ENCODE measurements at regions not wholly inside any gene's neighbourhood (a gene's known extent, or its start where the extent isn't known, plus 50 kb on each side); places are given as distances from the start of the nearest gene placed in this dataset.
"Not testable (repeated sequence)": the region's sequence is repeated elsewhere in the genome, so short reads cannot be mapped to it uniquely, and the experiment has no call there.

DNA sequence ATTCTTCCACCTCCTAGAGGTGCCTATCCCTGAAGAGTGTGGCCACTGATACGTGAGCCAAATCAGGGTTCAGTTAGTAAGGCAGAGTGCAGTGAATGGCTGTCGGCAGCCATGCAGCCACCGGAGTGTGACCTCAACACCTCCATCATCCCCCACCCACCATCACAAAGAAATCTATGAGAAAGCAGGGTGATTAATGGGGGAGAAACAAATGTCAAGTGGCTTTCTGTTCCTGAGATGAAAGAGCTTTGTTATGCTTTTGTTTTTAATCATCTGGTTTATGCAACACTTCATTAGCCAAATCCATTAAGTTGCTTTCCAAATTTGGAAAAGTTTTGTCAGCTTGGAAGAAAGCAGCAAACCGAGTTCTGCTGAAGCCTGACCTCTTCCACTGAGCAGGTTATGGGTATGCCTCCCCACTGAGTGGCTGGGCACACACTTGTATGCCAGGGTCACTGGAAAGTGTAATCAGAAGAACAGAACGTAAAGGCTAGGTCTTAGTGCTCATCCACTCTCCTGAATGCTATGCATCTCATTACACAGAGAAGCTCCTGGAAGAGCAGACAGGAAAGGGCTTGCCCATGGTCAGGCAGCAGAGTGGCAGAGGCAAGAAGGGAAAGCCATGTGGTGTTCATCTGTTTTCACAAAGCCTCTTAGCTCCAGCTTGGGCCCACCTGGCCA lies 57.1 kb upstream of the ATP1B1 start:
- TF ChIP-seq, protein P1, sequence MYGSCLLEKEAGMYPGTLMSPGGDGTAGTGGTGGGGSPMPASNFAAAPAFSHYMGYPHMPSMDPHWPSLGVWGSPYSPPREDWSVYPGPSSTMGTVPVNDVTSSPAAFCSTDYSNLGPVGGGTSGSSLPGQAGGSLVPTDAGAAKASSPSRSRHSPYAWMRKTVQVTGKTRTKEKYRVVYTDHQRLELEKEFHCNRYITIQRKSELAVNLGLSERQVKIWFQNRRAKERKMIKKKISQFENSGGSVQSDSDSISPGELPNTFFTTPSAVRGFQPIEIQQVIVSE (CRISPR knock-in tag; IDR thresholded peaks at IDR 0.05; ENCODE audit: borderline replicate concordance) = no peak
- no peaks in the 10 kb centered on the region; the same call in 1 of the 2 replicates for H3K4me1 Mint-ChIP-seq
- no peak for DNase-seq (ENCODE audit: low spot score)
- CTCF ChIA-PET = interaction anchor here (1.3 kb wide), 1 partner anchor 446 kb away, joined by 4 read pairs; no protein-coding TSS in a partner anchor
- no peak for ATAC-seq
- no peaks in the 10 kb centered on the region for H3K36me3 Mint-ChIP-seq
- H3K27ac Mint-ChIP-seq = no peak overlapping the region
- no peaks in the 10 kb centered on the region for H3K9me3 Mint-ChIP-seq
- POLR2A ChIA-PET = no interaction called here
- no peak overlapping the region for H3K4me3 Mint-ChIP-seq
- H3K27me3 Mint-ChIP-seq (ENCODE audit: low read depth) = no peaks in the 10 kb centered on the region; the same call in 1 of the 2 replicates

DNA sequence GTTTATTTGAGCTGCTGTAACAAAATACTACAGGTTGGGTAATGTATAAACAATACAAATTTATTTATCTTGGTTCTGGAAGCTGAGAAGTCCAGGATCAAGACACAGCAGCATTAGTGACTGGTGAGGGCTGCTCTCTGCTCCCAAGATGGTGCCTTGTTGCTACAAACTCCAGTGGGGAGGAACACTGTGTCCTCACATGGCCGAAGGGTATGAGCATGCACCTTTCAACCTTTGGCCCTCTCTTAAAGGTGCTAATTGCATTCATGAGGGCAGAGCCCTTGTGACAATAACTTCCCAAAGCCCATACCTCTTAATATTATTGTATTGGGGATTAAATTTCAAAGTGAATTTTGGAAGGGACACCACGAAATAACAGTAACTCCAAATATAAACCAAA lies 55.3 kb upstream of the ATP1B1 start:
- H3K4me3 Mint-ChIP-seq = no peak overlapping the region
- no peaks in the 10 kb centered on the region for H3K9me3 Mint-ChIP-seq
- ATAC-seq (no peak), DNase-seq (ENCODE audit: low spot score) (no peak)
- H3K4me1 Mint-ChIP-seq = no peaks in the 10 kb centered on the region; the same call in 1 of the 2 replicates
- ChIA-PET CTCF (no interaction called here), POLR2A (no interaction called here)
- H3K27me3 Mint-ChIP-seq (ENCODE audit: low read depth) = no peaks in the 10 kb centered on the region; the same call in 1 of the 2 replicates
- H3K27ac Mint-ChIP-seq = no peak overlapping the region
- TF ChIP-seq, protein P2, sequence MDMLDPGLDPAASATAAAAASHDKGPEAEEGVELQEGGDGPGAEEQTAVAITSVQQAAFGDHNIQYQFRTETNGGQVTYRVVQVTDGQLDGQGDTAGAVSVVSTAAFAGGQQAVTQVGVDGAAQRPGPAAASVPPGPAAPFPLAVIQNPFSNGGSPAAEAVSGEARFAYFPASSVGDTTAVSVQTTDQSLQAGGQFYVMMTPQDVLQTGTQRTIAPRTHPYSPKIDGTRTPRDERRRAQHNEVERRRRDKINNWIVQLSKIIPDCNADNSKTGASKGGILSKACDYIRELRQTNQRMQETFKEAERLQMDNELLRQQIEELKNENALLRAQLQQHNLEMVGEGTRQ (CRISPR knock-in tag; IDR thresholded peaks at IDR 0.05) = no peak
- H3K36me3 Mint-ChIP-seq = no peaks in the 10 kb centered on the region

DNA sequence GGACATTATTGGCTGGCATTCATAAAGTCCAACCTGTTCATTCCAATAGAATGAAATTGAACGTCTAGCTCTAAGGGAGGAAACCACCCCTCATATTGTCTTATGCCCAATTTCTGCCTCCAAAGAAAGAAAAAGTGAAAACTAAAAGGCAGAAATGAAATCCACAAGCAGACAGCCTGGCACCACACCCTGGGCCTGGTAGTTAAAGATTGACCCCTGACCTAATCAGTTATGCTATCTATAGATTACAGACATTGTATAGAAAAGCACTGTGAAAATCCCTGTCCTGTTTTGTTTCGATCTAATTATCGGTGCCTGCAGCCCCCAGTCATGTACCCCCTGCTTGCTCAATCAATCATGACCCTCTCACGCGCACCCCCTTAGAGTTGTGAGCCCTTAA lies 54.3 kb upstream of the ATP1B1 start:
- CTCF ChIA-PET; ATAC-seq; DNase-seq (ENCODE audit: low spot score); H3K4me1 Mint-ChIP-seq; H3K27ac Mint-ChIP-seq; H3K36me3 Mint-ChIP-seq; H3K4me3 Mint-ChIP-seq; H3K9me3 Mint-ChIP-seq; H3K27me3 Mint-ChIP-seq (ENCODE audit: low read depth); POLR2A ChIA-PET: not testable (repeated sequence)

DNA sequence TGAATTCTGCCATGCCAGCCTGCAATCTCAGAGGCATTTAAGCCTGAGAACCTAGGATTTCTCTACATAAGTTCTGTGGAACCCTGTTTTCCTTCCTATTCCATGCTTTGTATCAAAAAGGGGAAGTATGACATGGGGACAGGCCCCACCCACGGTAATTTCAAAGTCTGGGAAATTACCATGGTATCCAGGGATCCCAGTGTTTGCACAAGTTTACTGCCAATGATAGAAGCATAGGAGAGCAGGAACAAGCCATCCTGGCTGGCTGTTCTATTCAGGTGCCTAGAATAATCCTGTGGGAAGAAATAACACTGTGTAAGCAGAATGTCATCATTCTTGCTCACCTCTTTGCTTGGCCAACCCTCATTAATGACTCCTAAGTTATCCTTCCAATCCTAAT lies 53.8 kb upstream of the ATP1B1 start:
- Mint-ChIP-seq H3K4me3 (no peak overlapping the region), H3K9me3 (no peaks in the 10 kb centered on the region), H3K4me1 (no peaks in the 10 kb centered on the region; the same call in 1 of the 2 replicates), H3K27me3 (ENCODE audit: low read depth) (no peaks in the 10 kb centered on the region; the same call in 1 of the 2 replicates), H3K36me3 (no peaks in the 10 kb centered on the region), H3K27ac (no peak overlapping the region)
- POLR2A ChIA-PET = no interaction called here
- ATAC-seq (no peak), DNase-seq (ENCODE audit: low spot score) (no peak)
- TF ChIP-seq OVOL2 (CRISPR knock-in tag; IDR thresholded peaks at IDR 0.05; ENCODE audit: borderline replicate concordance) (no peak), HMGA2 (CRISPR knock-in tag; IDR thresholded peaks at IDR 0.05) (no peak), CBFB (CRISPR knock-in tag; IDR thresholded peaks at IDR 0.05; ENCODE audit: low read depth) (no peak)
- TF ChIP-seq, protein P3, sequence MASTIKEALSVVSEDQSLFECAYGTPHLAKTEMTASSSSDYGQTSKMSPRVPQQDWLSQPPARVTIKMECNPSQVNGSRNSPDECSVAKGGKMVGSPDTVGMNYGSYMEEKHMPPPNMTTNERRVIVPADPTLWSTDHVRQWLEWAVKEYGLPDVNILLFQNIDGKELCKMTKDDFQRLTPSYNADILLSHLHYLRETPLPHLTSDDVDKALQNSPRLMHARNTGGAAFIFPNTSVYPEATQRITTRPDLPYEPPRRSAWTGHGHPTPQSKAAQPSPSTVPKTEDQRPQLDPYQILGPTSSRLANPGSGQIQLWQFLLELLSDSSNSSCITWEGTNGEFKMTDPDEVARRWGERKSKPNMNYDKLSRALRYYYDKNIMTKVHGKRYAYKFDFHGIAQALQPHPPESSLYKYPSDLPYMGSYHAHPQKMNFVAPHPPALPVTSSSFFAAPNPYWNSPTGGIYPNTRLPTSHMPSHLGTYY (CRISPR knock-in tag; IDR thresholded peaks at IDR 0.05) = no peak
- CTCF ChIA-PET = no interaction called here

DNA sequence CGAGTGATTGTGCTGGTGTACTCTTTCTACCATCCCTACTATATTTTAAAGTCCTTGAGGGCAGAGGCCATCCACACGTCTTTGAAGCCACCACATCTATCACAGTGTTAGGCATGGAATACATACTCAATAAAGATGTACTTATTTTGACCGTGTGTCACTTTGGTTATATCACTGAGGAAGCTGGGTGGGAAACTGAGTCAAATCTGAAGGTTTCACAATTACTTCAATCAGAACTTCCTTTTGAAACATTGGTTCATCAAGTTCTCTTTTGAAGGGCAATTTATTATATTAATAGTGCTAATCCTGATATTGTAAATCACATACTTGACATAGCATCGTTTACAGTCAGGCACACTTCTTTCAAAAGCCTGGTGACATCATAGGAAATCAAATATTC lies 53.3 kb upstream of the ATP1B1 start:
- H3K36me3 Mint-ChIP-seq = no peaks in the 10 kb centered on the region
- no peak overlapping the region for H3K4me3 Mint-ChIP-seq
- CTCF ChIA-PET = no interaction called here
- no peaks in the 10 kb centered on the region for H3K9me3 Mint-ChIP-seq
- ATAC-seq (no peak), DNase-seq (ENCODE audit: low spot score) (no peak)
- POLR2A ChIA-PET = no interaction called here
- H3K27ac Mint-ChIP-seq = no peak overlapping the region
- no peaks in the 10 kb centered on the region; the same call in 1 of the 2 replicates for H3K4me1 Mint-ChIP-seq
- no peaks in the 10 kb centered on the region; the same call in 1 of the 2 replicates for H3K27me3 Mint-ChIP-seq (ENCODE audit: low read depth)
- TF ChIP-seq, protein P4, sequence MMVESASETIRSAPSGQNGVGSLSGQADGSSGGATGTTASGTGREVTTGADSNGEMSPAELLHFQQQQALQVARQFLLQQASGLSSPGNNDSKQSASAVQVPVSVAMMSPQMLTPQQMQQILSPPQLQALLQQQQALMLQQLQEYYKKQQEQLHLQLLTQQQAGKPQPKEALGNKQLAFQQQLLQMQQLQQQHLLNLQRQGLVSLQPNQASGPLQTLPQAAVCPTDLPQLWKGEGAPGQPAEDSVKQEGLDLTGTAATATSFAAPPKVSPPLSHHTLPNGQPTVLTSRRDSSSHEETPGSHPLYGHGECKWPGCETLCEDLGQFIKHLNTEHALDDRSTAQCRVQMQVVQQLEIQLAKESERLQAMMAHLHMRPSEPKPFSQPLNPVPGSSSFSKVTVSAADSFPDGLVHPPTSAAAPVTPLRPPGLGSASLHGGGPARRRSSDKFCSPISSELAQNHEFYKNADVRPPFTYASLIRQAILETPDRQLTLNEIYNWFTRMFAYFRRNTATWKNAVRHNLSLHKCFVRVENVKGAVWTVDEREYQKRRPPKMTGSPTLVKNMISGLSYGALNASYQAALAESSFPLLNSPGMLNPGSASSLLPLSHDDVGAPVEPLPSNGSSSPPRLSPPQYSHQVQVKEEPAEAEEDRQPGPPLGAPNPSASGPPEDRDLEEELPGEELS (CRISPR knock-in tag; IDR thresholded peaks at IDR 0.05) = no peak
- no peak for TF ChIP-seq NFE2L1 (CRISPR knock-in tag; IDR thresholded peaks at IDR 0.05)
- TF ChIP-seq, protein P5, sequence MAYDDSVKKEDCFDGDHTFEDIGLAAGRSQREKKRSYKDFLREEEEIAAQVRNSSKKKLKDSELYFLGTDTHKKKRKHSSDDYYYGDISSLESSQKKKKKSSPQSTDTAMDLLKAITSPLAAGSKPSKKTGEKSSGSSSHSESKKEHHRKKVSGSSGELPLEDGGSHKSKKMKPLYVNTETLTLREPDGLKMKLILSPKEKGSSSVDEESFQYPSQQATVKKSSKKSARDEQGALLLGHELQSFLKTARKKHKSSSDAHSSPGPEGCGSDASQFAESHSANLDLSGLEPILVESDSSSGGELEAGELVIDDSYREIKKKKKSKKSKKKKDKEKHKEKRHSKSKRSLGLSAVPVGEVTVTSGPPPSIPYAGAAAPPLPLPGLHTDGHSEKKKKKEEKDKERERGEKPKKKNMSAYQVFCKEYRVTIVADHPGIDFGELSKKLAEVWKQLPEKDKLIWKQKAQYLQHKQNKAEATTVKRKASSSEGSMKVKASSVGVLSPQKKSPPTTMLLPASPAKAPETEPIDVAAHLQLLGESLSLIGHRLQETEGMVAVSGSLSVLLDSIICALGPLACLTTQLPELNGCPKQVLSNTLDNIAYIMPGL (CRISPR knock-in tag; IDR thresholded peaks at IDR 0.05) = no peak
- no peak for TF ChIP-seq PRRX2 (CRISPR knock-in tag; IDR thresholded peaks at IDR 0.05)
- TF ChIP-seq, protein P6, sequence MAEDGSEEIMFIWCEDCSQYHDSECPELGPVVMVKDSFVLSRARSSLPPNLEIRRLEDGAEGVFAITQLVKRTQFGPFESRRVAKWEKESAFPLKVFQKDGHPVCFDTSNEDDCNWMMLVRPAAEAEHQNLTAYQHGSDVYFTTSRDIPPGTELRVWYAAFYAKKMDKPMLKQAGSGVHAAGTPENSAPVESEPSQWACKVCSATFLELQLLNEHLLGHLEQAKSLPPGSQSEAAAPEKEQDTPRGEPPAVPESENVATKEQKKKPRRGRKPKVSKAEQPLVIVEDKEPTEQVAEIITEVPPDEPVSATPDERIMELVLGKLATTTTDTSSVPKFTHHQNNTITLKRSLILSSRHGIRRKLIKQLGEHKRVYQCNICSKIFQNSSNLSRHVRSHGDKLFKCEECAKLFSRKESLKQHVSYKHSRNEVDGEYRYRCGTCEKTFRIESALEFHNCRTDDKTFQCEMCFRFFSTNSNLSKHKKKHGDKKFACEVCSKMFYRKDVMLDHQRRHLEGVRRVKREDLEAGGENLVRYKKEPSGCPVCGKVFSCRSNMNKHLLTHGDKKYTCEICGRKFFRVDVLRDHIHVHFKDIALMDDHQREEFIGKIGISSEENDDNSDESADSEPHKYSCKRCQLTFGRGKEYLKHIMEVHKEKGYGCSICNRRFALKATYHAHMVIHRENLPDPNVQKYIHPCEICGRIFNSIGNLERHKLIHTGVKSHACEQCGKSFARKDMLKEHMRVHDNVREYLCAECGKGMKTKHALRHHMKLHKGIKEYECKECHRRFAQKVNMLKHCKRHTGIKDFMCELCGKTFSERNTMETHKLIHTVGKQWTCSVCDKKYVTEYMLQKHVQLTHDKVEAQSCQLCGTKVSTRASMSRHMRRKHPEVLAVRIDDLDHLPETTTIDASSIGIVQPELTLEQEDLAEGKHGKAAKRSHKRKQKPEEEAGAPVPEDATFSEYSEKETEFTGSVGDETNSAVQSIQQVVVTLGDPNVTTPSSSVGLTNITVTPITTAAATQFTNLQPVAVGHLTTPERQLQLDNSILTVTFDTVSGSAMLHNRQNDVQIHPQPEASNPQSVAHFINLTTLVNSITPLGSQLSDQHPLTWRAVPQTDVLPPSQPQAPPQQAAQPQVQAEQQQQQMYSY (CRISPR knock-in tag; IDR thresholded peaks at IDR 0.05) = no peak
- TF ChIP-seq, protein P7, sequence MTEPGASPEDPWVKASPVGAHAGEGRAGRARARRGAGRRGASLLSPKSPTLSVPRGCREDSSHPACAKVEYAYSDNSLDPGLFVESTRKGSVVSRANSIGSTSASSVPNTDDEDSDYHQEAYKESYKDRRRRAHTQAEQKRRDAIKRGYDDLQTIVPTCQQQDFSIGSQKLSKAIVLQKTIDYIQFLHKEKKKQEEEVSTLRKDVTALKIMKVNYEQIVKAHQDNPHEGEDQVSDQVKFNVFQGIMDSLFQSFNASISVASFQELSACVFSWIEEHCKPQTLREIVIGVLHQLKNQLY (CRISPR knock-in tag; IDR thresholded peaks at IDR 0.05) = no peak
- TF ChIP-seq, protein P8, sequence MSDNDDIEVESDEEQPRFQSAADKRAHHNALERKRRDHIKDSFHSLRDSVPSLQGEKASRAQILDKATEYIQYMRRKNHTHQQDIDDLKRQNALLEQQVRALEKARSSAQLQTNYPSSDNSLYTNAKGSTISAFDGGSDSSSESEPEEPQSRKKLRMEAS (CRISPR knock-in tag; IDR thresholded peaks at IDR 0.05) = no peak
